D341Med (cell line): ENCODE measurements at regions not wholly inside any gene's neighbourhood (a gene's known extent, or its start where the extent isn't known, plus 50 kb on each side); places are given as distances from the start of the nearest gene placed in this dataset.

Source experiments
- DNase-seq: peaks from one replicate; pipeline ENCODE4 v3.0.0; 2012; ENCODE audit warnings: low spot score

- no peak for DNase-seq
Observed at GRCh38 chr1:201749059-201749690, 79.8 kb upstream of the IPO9 start.

GRCh38 chr1:201750120-201750519 is 78.8 kb upstream of the IPO9 start:
- DNase-seq, result no peak

- no peak for DNase-seq
Observed at GRCh38 chr1:201750934-201751333, 78.0 kb upstream of the IPO9 start.

- DNase-seq, result no peak
Observed at GRCh38 chr1:201751872-201752271, 77.1 kb upstream of the IPO9 start.

GRCh38 chr1:201752333-201752732 is 76.6 kb upstream of the IPO9 start:
- DNase-seq, result no peak

- no peak for DNase-seq
Observed at GRCh38 chr1:201753492-201753891, 75.5 kb upstream of the IPO9 start.

- DNase-seq, result no peak
Observed at GRCh38 chr1:201754353-201754752, 74.6 kb upstream of the IPO9 start.

DNA sequence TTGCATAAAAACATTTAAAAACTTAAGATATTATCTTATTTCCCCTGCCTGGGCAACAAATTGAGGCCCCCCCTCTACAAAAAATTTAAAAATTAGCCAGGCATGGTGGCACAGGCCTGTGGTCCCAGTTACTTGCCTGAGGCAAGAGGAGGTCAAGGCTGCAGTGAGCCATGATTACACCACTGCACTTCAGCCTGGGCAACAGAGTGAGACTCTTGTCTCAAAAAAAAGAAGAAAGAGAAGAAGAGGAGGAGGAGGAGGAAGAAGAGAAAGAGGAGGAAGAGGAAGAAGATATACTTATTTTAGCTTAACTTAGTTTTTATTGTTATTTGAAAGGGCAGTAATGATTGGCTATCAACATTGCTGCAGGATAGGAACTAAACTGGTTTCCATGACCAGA is 73.8 kb upstream of the IPO9 start:
- no peak for DNase-seq

GRCh38 chr1:201756406-201756805 is 72.6 kb upstream of the IPO9 start:
- DNase-seq, result no peak

GRCh38 chr1:201758499-201759050 is 70.4 kb upstream of the IPO9 start:
- no peak for DNase-seq

- DNase-seq, result no peak
Observed at GRCh38 chr1:201759194-201759815, 69.7 kb upstream of the IPO9 start.

DNA sequence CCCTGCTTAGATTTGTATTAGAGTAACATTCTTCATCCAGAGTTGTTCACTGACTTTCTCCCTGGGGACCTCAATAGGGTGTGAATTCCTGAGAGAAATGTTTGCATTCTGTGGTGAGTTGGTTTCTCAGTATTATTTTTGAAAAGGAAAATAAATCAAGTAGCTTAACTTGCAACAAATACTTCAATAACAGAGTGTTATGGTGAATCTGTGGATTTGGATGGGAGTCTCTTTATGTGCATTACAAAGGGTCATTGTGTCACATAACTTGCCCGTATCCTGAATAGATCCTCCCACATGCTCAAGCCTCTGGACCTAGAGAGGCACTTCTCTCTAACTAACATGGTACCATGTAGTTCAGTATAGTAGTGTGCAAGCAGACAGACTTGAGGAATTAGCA is 68.4 kb upstream of the IPO9 start:
- DNase-seq, result no peak

DNA sequence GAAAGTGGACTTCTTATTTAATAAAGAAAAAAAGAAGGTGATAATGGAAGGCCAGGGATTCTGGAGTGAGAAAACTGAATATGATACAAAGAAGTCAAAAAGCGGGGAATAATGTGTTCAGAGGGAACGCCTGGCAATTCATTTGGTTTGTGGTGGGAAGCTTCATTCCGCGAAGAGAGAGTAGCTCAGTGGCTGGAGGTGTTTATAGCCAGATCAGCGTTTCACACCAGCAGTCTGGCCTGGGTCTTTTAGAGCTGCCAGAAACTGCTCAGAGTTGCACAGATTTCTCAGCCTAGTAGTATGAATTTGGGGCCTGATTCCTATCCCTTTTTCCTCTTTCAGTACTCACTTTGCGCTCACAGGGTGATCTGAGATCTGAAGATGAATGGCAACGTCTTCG is 67.8 kb upstream of the IPO9 start:
- DNase-seq, result no peak

- no peak for DNase-seq
Observed at GRCh38 chr1:201761871-201762270, 67.1 kb upstream of the IPO9 start.

DNA sequence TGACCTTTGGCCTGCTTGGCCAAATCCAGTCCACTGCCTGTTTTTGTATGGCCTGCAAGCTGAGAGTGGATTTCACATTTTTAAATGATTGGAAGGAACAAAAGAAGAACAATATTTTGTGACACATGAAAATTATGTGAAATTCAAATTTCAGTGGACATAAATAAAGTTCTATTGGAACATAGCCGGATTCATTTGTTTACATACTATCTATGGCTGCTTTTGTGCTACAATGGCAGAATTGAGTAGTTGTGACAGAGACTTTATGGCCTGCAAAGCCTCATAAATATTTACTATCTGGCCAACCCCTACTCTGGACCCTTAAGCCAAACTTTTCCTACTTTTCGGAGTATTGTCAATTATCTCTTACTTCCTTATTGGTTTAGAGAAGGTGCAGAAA is 66.6 kb upstream of the IPO9 start:
- no peak for DNase-seq

DNA sequence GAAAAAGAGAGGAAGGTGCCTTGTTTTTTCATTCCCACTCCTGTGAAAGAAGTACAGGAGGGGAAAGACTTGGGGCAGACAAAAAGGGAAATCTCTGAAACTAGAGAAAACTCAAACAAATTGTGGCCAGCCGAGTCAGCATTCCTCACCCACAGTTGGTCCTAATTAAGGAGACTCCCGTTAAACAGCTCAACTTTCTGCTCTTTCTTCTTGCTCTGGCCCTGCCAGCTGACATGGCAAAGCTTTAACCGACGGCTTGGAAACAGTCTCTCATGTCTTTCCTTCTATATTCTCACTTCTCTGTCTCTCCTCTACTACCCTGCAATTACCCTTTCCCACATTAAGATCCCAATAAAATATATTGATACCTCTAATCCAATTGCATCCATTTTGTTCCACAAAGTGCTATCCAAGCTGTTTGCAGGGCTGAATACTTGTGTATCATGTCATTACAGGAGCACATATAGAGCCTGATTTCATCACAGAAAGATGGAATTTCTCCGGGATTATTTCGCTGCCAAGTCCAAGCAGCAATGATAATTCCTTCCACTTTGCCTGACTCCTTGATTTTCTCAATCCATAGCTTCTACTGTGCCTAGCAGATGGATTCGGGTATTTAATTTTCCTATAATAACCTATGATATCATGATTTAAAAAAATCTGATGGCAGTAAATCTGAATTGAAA is 65.4 kb upstream of the IPO9 start:
- DNase-seq, result no peak

- no peak for DNase-seq
Observed at GRCh38 chr1:201764166-201764565, 64.8 kb upstream of the IPO9 start.

- DNase-seq, result no peak
Observed at GRCh38 chr1:201764579-201764978, 64.4 kb upstream of the IPO9 start.

- DNase-seq, result no peak
Observed at GRCh38 chr1:201766131-201766866, 62.7 kb upstream of the IPO9 start.

GRCh38 chr1:201767339-201767738 is 61.6 kb upstream of the IPO9 start:
- no peak for DNase-seq

- no peak for DNase-seq
Observed at GRCh38 chr1:201769072-201769471, 59.9 kb upstream of the IPO9 start.

DNA sequence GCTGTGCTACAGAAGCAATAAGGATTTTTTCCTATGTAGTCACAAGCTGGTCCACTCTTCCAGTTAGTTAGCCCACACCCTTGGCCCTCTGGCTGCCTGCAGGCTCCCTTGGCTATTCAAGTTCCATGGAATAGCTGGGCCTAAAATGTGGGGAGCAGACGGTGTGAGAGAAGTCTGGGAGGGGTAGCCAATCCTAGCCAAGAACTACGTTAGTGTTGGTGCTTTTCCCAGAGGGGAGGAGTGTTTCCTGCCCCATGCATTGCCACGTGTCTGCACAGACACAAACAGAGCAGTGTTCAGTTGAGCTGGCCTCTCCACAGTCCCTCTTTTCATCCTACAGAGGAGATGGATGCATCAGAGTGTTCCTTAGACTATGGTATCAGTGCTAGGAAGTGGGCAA is 59.0 kb upstream of the IPO9 start:
- no peak for DNase-seq

- no peak for DNase-seq
Observed at GRCh38 chr1:201771466-201771865, 57.5 kb upstream of the IPO9 start.
